T-cell (primary cell): ENCODE measurements at regions not wholly inside any gene's neighbourhood (a gene's known extent, or its start where the extent isn't known, plus 50 kb on each side); places are given as distances from the start of the nearest gene placed in this dataset.

Experiments
- ATAC-seq, 4 experiments: fragments of 200-7000 bp in 3 of 4; fragments of 150-1000 bp in 1 of 4; cut with Tn5 transposase; replicated peaks in 1 of 4; 1 replicate in 3 of 4; 2 replicates in 1 of 4; pipeline ENCODE4 v1.10.0; 2021; ENCODE audit warnings: moderate library complexity in 3 of 4, mild to moderate bottlenecking in 2 of 4, moderate number of reproducible peaks in 1 of 4
- CTCF ChIA-PET, 2 donors: fragments of 300-600 bp; sonication (Branson Sonifier 250); formaldehyde crosslinking; loops; one replicate each; lab custom pipeline; 2022; ENCODE audit warnings: antibody characterized with exemption in 2 of 2; lab: Charles Lee
- POLR2A ChIA-PET, 2 donors: fragments of 300-600 bp; sonication (Branson Sonifier 250); formaldehyde crosslinking; loops; one replicate each; lab custom pipeline; 2022; ENCODE audit warnings: antibody characterized with exemption in 2 of 2; lab: Charles Lee
- DNase-seq, 35 experiments: peaks; one replicate each; pipeline versions ENCODE4 v3.0.0 to v3.0.0-alpha.2; 2013 to 2023
- H3K27ac ChIP-seq: one replicate; pipeline ENCODE4 v1.5.1; 2013; ENCODE audit warnings: low read length
- H3K27me3 ChIP-seq, 2 experiments: replicated peaks in 1 of 2; 1 replicate in 1 of 2; 2 replicates in 1 of 2; pipeline versions ENCODE4 v1.6.1 to v1.7.0; 2013; ENCODE audit warnings: low read length in 1 of 2, mixed read lengths in 1 of 2; ENCODE audit not compliant: control insufficient read depth in 2 of 2, insufficient read depth in 2 of 2; ENCODE audit errors: extremely low read depth in 1 of 2
- H3K36me3 ChIP-seq, 2 donors: 1 replicate in 1 of 2; 2 replicates in 1 of 2; pipeline versions ENCODE4 v1.6.1 to v1.7.0; 2013; ENCODE audit warnings: low read length in 1 of 2; ENCODE audit not compliant: control insufficient read depth in 2 of 2, insufficient read depth in 1 of 2; ENCODE audit errors: extremely low read depth in 1 of 2
- H3K4me1 ChIP-seq, 2 experiments: 1 replicate in 1 of 2; 2 replicates in 1 of 2; pipeline versions ENCODE4 v1.6.1 to v1.7.0; 2013; ENCODE audit warnings: low read length in 2 of 2, mixed read lengths in 1 of 2; ENCODE audit not compliant: insufficient read depth in 2 of 2, control insufficient read depth in 1 of 2; ENCODE audit errors: extremely low read depth in 1 of 2
- H3K4me3 ChIP-seq, 2 donors: 1 replicate in 1 of 2; 2 replicates in 1 of 2; pipeline versions ENCODE4 v1.5.1 to v1.7.0; 2013; ENCODE audit warnings: mild to moderate bottlenecking in 2 of 2, low read length in 1 of 2, moderate library complexity in 1 of 2; ENCODE audit not compliant: control insufficient read depth in 1 of 2; ENCODE audit errors: extremely low read depth in 1 of 2
- H3K9me3 ChIP-seq: 2 replicates; pipeline ENCODE4 v1.7.0; 2013
- H3K27ac Mint-ChIP-seq, 2 donors: one replicate each; pipeline ENCODE4 v1.8.0; 2020 to 2021; ENCODE audit warnings: mild to moderate bottlenecking in 2 of 2, mixed read lengths in 2 of 2
- H3K27me3 Mint-ChIP-seq, 2 donors: one replicate each; pipeline ENCODE4 v1.8.0; 2021 to 2022; ENCODE audit warnings: mixed read lengths in 2 of 2
- H3K36me3 Mint-ChIP-seq: one replicate; pipeline ENCODE4 v1.8.0; 2021; ENCODE audit warnings: mixed read lengths
- H3K4me1 Mint-ChIP-seq, 3 donors: one replicate each; pipeline ENCODE4 v1.8.0; 2020 to 2022; ENCODE audit warnings: mixed read lengths in 3 of 3, mild to moderate bottlenecking in 1 of 3
- H3K4me3 Mint-ChIP-seq, 3 donors: one replicate each; pipeline ENCODE4 v1.8.0; 2020 to 2022; ENCODE audit warnings: mild to moderate bottlenecking in 3 of 3, mixed read lengths in 3 of 3, moderate library complexity in 3 of 3
- H3K9me3 Mint-ChIP-seq, 3 donors: one replicate each; pipeline ENCODE4 v1.8.0; 2020 to 2022; ENCODE audit warnings: mixed read lengths in 3 of 3
- WGBS: methylation state at CpG from one replicate; pipeline ENCODE4 v1.1.5; 2013; ENCODE audit warnings: missing lambda C conversion rate; ENCODE audit not compliant: insufficient coverage; 5-methylcytosine and 5-hydroxymethylcytosine counted together

DNA sequence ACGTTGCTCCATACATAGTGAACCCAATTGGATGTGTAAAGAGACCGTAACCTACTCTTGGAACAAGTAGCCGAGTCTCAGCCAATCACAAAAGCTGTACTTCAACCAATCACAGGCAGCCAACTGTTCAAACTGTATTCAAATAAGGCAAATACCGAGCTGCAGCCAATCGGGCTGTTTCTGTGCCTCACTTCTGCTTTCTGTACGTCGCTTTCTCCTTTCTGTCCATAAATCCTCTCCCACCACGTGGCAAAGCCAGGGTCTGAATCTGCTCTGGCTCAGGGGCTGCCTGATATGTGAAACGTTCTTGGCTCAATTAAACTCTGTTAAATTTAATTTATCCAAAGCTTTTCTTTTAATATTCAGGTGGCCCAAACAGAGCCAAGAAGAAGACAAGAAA lies 210.3 kb downstream of the URB2 start:
- no peaks in the 10 kb centered on the region for H3K36me3 ChIP-seq
- 60% methylated on average over 5 of the region's 9 CpGs for WGBS
- H3K27ac ChIP-seq: no peak overlapping the region
- no peaks in the 10 kb centered on the region for H3K36me3 Mint-ChIP-seq
- H3K27me3 Mint-ChIP-seq: peaks cover 17 to 28% of the 10 kb centered on the region in 2 donors
- H3K4me3 ChIP-seq: no peak overlapping the region
- no peaks in the 10 kb centered on the region for H3K4me1 ChIP-seq
- H3K9me3 Mint-ChIP-seq: no peaks in the 10 kb centered on the region
- peaks cover 0 to 2% (median 2%) of the 10 kb centered on the region in 3 donors for H3K4me1 Mint-ChIP-seq
- ATAC-seq (no peak), DNase-seq (no peak)
- CTCF ChIA-PET: no interaction called here
- POLR2A ChIA-PET: no interaction called here
- peaks cover 0 to 4% of the 10 kb centered on the region in 2 experiments for H3K27me3 ChIP-seq
- no peaks in the 10 kb centered on the region for H3K9me3 ChIP-seq
- no peak overlapping the region for H3K27ac Mint-ChIP-seq
- no peak overlapping the region for H3K4me3 Mint-ChIP-seq

DNA sequence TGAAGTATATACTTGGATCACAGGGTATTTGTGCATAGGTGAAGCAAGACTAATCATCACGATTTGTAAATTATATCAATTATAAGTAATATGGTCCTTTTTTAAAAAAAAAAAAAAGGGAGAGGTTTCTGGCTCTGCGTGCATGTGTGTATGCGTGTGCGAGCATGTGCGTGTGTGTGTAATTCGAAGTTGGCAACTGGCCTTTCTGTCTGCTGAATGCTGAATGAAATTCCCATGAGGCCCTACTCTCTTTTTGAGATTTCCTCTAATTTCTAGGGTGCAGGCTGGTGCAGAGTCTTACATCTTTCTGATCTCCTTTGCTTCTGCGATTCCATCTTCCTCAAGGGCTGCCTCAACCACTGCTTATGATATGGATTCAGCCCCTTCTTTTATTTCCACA lies 212.2 kb downstream of the URB2 start:
- H3K4me3 Mint-ChIP-seq: no peak overlapping the region
- Histone ChIP-seq H3K36me3 (no peaks in the 10 kb centered on the region), H3K4me1 (no peaks in the 10 kb centered on the region), H3K9me3 (no peaks in the 10 kb centered on the region), H3K27ac (no peak overlapping the region), H3K27me3 (peaks cover 0 to 4% of the 10 kb centered on the region in 2 experiments), H3K4me3 (no peak overlapping the region)
- no peaks in the 10 kb centered on the region for H3K9me3 Mint-ChIP-seq
- no peaks in the 10 kb centered on the region for H3K36me3 Mint-ChIP-seq
- CTCF ChIA-PET: interaction anchor here in 1 of 2 donors (0.6 kb wide), 1 partner anchor 15 kb away, joined by 4 read pairs; no protein-coding TSS in a partner anchor
- POLR2A ChIA-PET: interaction anchor here in 1 of 2 donors (0.6 kb wide), 1 partner anchor 451 kb away, joined by 7 read pairs; no protein-coding TSS in a partner anchor
- peaks cover 0 to 6% (median 5%) of the 10 kb centered on the region in 3 donors for H3K4me1 Mint-ChIP-seq
- H3K27me3 Mint-ChIP-seq: peaks cover 13 to 25% of the 10 kb centered on the region in 2 donors
- WGBS: 87% methylated on average over 4 of the region's 7 CpGs
- ATAC-seq: no peak
- no peak for DNase-seq
- no peak overlapping the region for H3K27ac Mint-ChIP-seq

DNA sequence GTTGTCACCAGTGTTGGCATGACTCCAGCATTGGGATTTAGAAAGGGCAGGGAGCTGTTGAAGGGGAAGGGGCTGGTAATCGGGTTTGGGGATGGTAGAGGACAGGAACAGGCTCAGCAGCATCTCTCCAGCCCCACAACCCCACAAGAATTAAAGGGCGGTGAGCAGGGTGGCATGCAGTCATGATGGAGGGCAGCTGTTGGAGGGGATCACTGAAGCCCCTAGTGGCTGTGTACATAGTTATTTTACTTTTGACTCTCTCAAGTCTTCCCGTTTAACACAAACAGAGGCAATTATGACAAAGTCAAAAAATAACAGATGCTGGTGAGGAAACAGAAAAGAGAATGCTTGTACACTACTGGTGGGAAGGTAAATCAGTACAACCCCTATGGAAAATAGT lies 213.8 kb downstream of the URB2 start:
- no CpG with 5 or more reads among the region's 3 CpGs for WGBS
- H3K9me3 ChIP-seq: no peaks in the 10 kb centered on the region
- H3K27ac Mint-ChIP-seq: no peak overlapping the region
- no peak overlapping the region for H3K4me3 Mint-ChIP-seq
- CTCF ChIA-PET: no interaction called here
- POLR2A ChIA-PET: no interaction called here
- peaks cover 0 to 6% (median 5%) of the 10 kb centered on the region in 3 donors for H3K4me1 Mint-ChIP-seq
- no peaks in the 10 kb centered on the region for H3K4me1 ChIP-seq
- H3K9me3 Mint-ChIP-seq: no peaks in the 10 kb centered on the region
- H3K4me3 ChIP-seq: no peak overlapping the region
- no peaks in the 10 kb centered on the region for H3K36me3 Mint-ChIP-seq
- H3K27me3 ChIP-seq: peaks cover 0 to 4% of the 10 kb centered on the region in 2 experiments
- no peaks in the 10 kb centered on the region for H3K36me3 ChIP-seq
- ATAC-seq (no peak), DNase-seq (no peak)
- peaks cover 11 to 29% of the 10 kb centered on the region in 2 donors for H3K27me3 Mint-ChIP-seq
- H3K27ac ChIP-seq: no peak overlapping the region

DNA sequence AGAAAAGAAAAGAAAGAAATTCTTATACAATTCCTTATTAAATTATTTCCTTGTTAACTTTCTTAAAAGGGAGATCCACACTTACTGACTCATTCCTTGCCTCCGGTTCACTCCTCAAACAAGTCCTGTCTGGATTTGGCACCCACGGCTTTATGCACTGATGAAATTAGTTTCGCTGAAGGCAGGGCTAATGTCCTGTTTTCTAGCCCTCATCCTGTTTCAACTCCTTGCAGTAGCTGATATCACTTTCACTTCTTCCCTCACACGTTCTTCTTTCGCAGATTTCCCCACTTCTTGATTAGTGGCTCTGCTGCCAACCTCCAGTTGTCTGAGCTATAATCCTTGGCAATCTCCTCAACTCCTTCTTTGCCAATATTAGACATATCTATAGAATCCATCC lies 215.2 kb downstream of the URB2 start:
- ATAC-seq (no peak), DNase-seq (no peak)
- Histone ChIP-seq H3K27ac (no peak overlapping the region), H3K36me3 (no peaks in the 10 kb centered on the region), H3K27me3 (peaks cover 0 to 4% of the 10 kb centered on the region in 2 experiments), H3K4me1 (no peaks in the 10 kb centered on the region), H3K4me3 (no peak overlapping the region), H3K9me3 (no peaks in the 10 kb centered on the region)
- no peak overlapping the region for H3K27ac Mint-ChIP-seq
- H3K4me1 Mint-ChIP-seq: peaks cover 0 to 6% (median 5%) of the 10 kb centered on the region in 3 donors
- POLR2A ChIA-PET: no interaction called here
- H3K27me3 Mint-ChIP-seq: peaks cover 5 to 27% of the 10 kb centered on the region in 2 donors
- no peak overlapping the region for H3K4me3 Mint-ChIP-seq
- CTCF ChIA-PET: interaction anchor here in 1 of 2 donors (0.7 kb wide), 1 partner anchor 129 kb away, joined by 4 read pairs; no protein-coding TSS in a partner anchor
- H3K9me3 Mint-ChIP-seq: no peaks in the 10 kb centered on the region
- WGBS: 62% methylated on average over 5 of the region's 5 CpGs
- no peaks in the 10 kb centered on the region for H3K36me3 Mint-ChIP-seq

DNA sequence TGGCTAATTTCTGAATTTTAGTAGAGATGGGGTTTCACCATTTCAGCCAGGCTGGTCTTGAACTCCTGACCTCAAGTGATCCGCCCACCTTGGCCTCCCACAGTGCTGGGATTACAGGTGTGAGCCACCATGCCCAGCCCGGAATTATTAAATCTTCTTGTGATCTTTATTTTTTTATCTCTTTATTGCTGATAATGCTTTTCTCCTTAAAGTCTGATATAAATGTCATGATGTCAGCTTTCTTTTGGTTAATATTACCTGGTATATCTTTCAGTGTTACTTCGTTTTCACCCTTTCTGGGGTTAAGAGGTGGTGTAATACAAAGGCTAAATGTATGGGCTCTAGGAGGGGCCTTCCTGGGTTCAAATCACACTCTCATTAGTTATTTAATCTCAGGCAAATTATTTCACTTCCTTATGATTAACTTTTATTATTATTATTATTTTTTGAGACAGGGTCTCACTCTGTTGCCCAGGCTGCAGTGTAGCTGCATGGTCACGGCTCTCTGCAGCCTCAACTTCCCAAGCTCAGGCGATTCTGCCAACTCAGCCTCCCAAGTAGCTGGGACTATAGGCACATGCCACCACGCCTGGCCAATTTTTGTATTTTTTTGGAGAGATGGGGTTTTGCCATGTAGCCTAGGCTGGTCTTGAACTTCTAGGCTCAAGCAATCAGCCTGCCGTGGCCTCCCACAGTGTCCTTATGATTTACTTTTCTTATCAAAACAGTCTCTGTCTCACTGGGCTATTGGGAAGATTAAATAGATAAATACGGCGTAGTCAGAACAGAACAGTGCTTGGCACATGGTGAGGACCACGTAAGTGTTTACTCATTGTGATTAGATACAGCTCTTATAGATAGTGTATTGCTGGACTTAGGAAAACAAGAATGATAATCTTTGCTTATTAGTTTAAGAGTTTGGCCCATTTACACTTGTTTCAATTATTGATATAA lies 216.5 kb downstream of the URB2 start:
- Histone ChIP-seq H3K4me1 (no peaks in the 10 kb centered on the region), H3K27ac (no peak overlapping the region), H3K4me3 (no peak overlapping the region), H3K9me3 (no peaks in the 10 kb centered on the region), H3K27me3 (peaks cover 0 to 6% of the 10 kb centered on the region in 2 experiments), H3K36me3 (no peaks in the 10 kb centered on the region)
- Mint-ChIP-seq H3K36me3 (no peaks in the 10 kb centered on the region), H3K4me1 (peaks cover 0 to 6% (median 5%) of the 10 kb centered on the region in 3 donors), H3K4me3 (no peak overlapping the region), H3K27ac (no peak overlapping the region), H3K9me3 (no peaks in the 10 kb centered on the region), H3K27me3 (peaks cover 5 to 23% of the 10 kb centered on the region in 2 donors)
- ATAC-seq (no peak), DNase-seq (no peak)
- POLR2A ChIA-PET: no interaction called here
- 83% methylated on average over 2 of the region's 10 CpGs for WGBS
- CTCF ChIA-PET: no interaction called here

DNA sequence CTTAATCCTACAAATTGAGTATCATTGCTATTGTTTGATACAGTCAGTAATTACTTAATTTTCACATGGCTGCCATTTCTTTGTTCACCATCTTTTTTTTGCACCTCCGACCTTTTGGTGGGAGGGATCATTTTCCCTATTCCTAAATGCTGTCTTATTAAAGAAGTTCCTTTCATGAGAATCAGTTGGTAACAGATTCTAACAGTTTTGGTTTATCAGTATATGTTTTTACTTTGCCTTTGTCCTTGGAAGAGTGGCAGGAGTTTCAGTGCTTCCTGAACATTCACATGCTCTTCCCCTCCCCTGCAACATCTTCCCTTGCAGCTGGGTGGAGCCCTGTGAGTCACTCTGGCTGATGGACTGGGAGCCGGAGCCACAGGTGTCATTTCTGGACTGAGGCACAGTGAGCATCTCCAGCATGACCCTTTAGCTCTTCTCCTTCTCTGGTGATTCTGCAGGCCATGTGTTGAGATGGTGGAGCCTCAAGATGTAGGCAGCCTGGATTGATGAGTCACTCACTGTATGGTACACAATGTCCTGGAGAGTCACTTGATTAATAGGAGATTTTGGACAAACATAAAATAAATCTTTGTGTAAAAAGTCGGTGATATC lies 217.7 kb downstream of the URB2 start:
- POLR2A ChIA-PET: no interaction called here
- WGBS: 83% methylated on average over 1 of the region's 3 CpGs
- Histone ChIP-seq H3K4me3 (no peak overlapping the region), H3K4me1 (no peaks in the 10 kb centered on the region), H3K9me3 (no peaks in the 10 kb centered on the region), H3K27me3 (peaks cover 0 to 12% of the 10 kb centered on the region in 2 experiments), H3K27ac (no peak overlapping the region), H3K36me3 (no peaks in the 10 kb centered on the region)
- no peak overlapping the region for H3K27ac Mint-ChIP-seq
- no peak overlapping the region for H3K4me3 Mint-ChIP-seq
- H3K27me3 Mint-ChIP-seq: peaks cover 4 to 19% of the 10 kb centered on the region in 2 donors
- H3K4me1 Mint-ChIP-seq: peaks cover 0 to 6% (median 5%) of the 10 kb centered on the region in 3 donors
- ATAC-seq: no peak
- CTCF ChIA-PET: no interaction called here
- no peaks in the 10 kb centered on the region for H3K9me3 Mint-ChIP-seq
- no peaks in the 10 kb centered on the region for H3K36me3 Mint-ChIP-seq
- DNase-seq: no peak
